Fibroblast of lung (primary cell): ENCODE measurements at regions not wholly inside any gene's neighbourhood (a gene's known extent, or its start where the extent isn't known, plus 50 kb on each side); places are given as distances from the start of the nearest gene placed in this dataset.

Source experiments
- CTCF ChIP-seq, 2 donors: IDR thresholded peaks in 1 of 2; conservative IDR thresholded peaks in 1 of 2; 1 replicate in 1 of 2; 2 replicates in 1 of 2; pipeline ENCODE4 v1.5.1; 2011 to 2012; ENCODE audit warnings: low read length in 2 of 2, control low read depth in 1 of 2, inconsistent platforms in 1 of 2, low read depth in 1 of 2, mild to moderate bottlenecking in 1 of 2
- EZH2 ChIP-seq: IDR thresholded peaks from 2 replicates; pipeline ENCODE4 v1.5.1; 2012; ENCODE audit warnings: low read length, control low read depth, mild to moderate bottlenecking; ENCODE audit errors: missing control alignments

GRCh38 chr3:176262071-176262470 lies 935.2 kb downstream of the TBL1XR1 start:
- TF ChIP-seq CTCF (conservative IDR thresholded peaks at IDR 0.05 in 1 of 2, IDR thresholded peaks at IDR 0.05 in 1 of 2; ENCODE audit: low read depth in 1 of 2, low read length in 2 of 2) (no peak), EZH2 (no peak)
